T-helper 2 cell (primary cell): ENCODE measurements at regions not wholly inside any gene's neighbourhood (a gene's known extent, or its start where the extent isn't known, plus 50 kb on each side); places are given as distances from the start of the nearest gene placed in this dataset.

Experiments
- DNase-seq, 5 experiments: peaks; one replicate each; pipeline versions ENCODE4 v3.0.0 to v3.0.0-alpha.2; 2012 to 2022

GRCh38 chr5:145237843-145238242 is 597.3 kb downstream of the PRELID2 start:
- DNase-seq, result peak in 1 of 5 experiments; percentile 56

GRCh38 chr5:145236983-145237382 is 598.2 kb downstream of the PRELID2 start:
- no peak for DNase-seq

DNA sequence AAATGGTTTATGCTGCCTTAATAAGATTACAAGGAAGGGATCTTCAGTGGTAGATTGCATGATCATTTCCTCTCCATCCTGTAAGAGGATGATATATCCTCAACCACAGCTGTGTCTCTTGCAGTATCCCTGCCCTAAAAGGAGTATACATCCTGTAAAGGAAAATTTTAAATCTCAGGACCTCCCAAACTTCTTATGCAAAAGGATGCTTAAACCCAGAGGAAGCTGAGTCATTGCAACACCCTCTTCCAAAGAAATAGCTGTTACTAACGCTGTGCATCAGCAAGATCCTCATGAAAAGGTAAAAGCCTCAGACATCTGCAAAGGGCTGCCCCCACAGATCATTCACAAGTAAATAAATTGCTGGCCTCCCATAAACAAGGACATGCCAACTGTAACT is 599.0 kb downstream of the PRELID2 start:
- no peak for DNase-seq

- DNase-seq, result no peak
These were observed 601.7 kb downstream of the PRELID2 start for GRCh38 chr5:145233461-145233860.

DNA sequence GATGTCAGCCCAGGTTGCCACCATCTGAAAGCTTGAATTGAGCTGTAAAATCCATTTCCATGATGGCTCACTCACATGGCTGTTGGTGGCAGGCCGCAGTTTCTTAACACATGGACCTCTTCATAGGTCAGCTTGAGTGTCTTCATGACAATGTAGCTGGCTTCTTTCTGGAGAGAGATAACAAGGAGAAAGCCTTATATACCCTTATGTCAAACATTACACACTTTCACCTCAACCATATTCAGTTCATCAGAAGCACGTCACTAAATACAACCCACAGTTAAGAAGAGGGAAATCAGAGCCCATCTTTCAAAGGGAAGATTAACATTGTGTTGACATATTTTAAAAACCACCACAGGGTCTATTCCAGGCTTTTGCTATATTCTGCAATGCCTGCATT is 604.4 kb downstream of the PRELID2 start:
- DNase-seq, result no peak

DNA sequence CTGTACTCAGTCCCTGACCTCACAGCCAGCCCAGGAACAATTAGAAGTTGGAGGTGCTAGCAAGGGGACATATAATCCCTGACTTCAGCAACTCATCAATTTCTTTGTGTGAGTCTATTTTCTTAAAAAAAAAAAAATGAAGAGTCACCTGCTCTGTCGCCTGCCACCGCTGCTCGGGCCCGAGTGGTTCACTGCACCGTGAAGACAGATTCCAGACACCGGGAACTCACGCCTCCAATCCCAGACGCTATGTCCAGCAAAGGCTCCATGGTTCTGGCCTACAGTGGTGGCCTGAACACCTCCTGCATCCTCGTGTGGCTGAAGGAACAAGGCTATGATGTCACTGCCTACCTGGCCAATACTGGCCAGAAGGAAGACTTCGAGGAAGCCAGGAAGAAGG is 606.6 kb downstream of the PRELID2 start:
- no peak for DNase-seq

GRCh38 chr5:145227881-145228280 is 607.3 kb downstream of the PRELID2 start:
- no peak for DNase-seq

GRCh38 chr5:145226726-145227125 is 608.4 kb downstream of the PRELID2 start:
- DNase-seq, result no peak

DNA sequence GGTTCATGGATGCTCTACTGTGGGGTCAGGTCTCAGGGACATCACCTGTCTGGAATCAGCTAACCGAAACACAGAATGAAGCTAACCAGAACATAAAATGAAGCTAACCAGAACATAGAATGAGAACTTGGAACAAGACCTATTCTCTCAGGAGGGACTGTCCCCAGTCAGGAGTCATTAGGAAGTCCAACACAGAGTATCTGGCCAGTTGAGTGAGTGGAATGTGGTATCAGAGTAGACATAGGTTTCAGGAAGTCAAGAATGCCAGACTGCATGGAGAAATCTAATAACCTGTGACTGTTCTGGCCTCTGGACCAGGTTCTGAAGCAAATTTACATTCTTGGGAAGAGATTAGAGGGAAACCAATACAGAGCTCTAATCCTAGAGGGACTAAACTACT is 609.6 kb downstream of the PRELID2 start:
- no peak for DNase-seq

DNA sequence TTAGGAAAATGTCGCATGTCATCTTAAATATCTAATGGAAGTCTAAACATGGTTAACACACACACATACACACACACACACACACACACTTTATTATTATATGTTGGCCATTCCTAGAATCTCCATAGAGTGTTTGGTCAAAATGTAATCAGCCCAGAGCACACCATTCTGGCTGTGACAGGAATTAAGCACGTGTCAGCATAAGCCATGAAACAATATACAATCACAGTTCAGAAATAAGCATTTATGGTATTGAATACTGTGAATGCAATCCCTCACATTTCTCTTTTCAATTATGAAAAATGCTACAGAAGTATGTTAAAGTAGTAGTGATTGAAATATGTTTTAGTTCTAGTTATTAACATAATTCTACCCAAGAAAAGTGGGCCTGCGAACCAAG is 611.6 kb downstream of the PRELID2 start:
- no peak for DNase-seq

DNA sequence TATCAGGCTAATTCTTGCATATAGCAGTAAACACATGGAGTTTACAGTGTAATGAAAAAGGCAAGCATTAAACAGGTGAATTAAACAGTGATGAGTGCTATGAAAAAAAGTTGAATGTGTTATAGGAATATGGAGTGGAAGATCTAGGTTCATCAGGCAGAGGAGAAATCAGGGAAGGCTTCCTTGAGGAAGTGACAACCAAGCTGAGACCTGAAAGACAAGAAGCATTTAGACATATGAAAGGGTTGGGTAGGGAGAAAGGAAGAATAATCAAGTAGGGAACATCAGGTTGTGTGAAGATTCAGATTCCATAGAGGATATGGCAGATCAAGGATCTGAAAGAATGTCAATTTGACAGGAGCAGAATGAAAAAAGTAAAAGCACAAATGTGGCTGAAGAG is 612.5 kb downstream of the PRELID2 start:
- no peak for DNase-seq

- DNase-seq, result no peak
These were observed 613.7 kb downstream of the PRELID2 start for GRCh38 chr5:145221416-145221815.

GRCh38 chr5:145220481-145220880 is 614.7 kb downstream of the PRELID2 start:
- DNase-seq, result no peak

- no peak for DNase-seq
These were observed 616.2 kb downstream of the PRELID2 start for GRCh38 chr5:145218982-145219381.

DNA sequence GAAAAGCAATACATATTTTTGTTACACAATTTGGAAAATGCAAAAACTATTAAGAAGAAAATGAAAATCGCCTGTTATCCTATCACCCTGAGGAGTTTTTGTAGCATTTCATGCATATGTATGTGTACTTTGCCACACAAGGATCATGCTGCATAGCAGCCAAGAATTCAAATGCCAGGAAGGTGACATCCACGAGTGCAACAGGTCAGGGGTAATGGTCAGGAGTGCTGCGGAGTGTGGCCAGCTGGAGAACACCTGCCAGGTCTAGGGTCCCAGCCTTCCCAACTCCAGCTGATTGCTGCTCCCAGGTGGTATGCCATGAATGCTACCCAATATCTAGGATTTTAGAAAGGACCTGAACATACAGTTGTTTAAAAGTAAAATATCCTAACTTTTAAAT is 617.1 kb downstream of the PRELID2 start:
- no peak for DNase-seq

GRCh38 chr5:145210020-145210419 is 625.1 kb downstream of the PRELID2 start:
- no peak for DNase-seq

GRCh38 chr5:145205546-145205945 is 629.6 kb downstream of the PRELID2 start:
- no peak for DNase-seq

DNA sequence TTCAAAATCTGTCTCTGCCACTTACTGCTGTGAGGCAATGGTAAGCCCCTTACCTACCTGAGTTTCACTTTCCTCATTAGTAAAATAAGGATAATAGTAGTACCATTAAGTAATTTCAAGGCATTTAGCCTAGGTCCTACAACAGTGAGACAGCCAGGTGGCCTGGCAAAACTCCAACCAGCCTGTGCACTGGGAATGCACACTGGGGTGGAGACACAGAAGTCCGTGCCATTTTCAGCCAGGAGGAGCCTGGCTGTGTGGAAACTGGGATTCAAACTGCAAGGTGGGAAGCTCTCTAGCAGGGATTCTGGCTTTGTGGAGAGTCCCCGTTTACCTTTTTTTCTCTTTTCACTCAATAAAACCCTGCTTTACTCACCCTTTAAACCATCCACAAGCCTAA is 630.4 kb downstream of the PRELID2 start:
- no peak for DNase-seq

DNA sequence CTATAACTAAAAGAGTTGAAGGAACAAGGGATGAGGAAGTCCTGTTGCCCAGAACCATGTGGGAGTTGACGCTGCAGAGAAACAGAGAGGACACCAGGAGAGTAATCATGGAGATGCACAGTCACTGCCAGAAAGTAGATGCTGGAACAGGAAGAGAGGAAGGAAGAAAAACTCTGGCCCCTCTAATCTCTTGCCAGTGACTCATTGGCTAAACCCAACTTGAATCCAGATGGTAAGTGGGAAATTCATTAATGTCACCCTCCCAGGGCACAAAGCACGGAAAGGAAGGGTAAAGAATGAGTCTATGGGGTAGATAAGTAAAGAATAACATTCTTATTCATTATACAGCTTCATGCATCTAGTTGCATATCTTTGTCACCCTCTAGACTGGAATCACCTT is 631.9 kb downstream of the PRELID2 start:
- no peak for DNase-seq

DNA sequence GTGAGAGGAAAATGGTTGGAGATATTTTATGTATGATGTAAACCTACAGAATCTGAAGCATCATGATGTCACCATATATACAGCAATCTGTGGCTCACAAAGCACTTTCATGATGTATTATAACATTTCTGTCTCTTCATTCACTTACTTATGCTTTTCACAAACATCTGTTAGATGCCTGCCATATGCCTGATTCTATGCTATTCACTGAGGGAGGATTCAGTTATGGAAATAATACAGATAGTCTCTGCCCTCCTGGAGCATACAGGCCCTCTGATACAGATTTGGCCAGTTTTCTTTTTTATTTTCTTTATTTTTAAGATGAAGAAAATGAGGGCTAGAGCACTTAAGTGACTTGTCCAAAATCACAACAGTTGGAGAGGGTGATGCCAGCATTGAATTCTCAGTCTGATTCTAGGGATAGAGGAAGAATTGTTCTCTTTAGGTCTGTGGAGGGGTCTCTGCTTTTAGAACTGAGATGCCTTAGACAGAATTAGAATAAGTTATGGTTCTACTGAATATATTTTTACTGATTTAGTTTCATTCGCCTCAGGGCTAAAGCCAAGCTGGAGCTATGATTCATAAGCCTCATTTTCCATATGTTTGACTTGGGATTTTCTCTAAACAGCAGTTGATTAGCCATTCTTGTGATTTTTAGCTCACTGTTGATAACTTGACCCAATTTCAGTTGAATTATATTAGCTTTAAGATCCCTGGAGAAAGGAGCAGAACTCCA is 636.4 kb downstream of the PRELID2 start:
- no peak for DNase-seq

GRCh38 chr5:145189746-145190145 is 645.4 kb downstream of the PRELID2 start:
- no peak for DNase-seq

DNA sequence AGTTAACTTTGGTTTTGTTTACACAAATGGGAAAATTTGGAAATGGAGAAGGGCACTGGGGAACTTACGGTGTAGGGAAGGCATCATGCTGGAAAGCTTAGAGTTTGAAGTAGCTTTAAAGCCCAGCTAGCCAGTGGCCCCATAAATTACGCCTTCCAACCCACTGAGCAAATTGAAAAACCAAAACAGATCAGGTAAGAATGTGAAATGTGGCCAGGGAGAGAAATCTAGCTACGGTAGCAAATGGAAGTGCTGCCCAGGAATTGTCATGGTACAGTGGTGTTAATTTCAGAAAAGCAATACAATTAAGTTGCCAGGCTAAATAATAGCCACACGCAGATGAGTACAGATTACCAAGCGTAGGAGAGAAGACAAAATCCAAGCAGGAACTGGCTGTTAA is 654.8 kb downstream of the PRELID2 start:
- no peak for DNase-seq

GRCh38 chr5:145178641-145179523 is 656.3 kb downstream of the PRELID2 start:
- DNase-seq, result no peak

DNA sequence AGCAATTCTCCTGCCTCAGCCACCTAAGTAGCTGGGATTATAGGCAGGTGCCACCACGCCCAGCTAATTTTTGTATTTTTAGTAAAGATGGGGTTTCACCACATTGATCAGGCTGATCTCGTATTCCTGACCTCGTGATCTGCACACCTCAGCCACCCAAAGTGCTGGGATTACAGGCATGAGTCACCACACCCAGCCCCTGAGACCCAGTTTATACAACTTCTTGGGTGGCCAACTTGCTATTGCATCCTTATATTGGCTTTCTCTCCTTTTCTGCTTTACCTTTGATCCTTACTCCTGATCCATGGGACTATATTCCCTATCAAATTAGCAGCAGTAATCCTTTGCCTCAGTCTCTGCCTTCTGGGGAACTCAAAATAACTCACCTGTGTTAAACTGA is 659.1 kb downstream of the PRELID2 start:
- DNase-seq, result no peak
